GM21367 (cell line): ENCODE measurements at regions not wholly inside any gene's neighbourhood (a gene's known extent, or its start where the extent isn't known, plus 50 kb on each side); places are given as distances from the start of the nearest gene placed in this dataset.
"Not testable (repeated sequence)": the region's sequence is repeated elsewhere in the genome, so short reads cannot be mapped to it uniquely, and the experiment has no call there.

Source experiments
- ATAC-seq: cut with Tn5 transposase; IDR thresholded peaks from one replicate; pipeline ENCODE4 v1.9.1; 2021; ENCODE audit not compliant: unreplicated experiment

DNA sequence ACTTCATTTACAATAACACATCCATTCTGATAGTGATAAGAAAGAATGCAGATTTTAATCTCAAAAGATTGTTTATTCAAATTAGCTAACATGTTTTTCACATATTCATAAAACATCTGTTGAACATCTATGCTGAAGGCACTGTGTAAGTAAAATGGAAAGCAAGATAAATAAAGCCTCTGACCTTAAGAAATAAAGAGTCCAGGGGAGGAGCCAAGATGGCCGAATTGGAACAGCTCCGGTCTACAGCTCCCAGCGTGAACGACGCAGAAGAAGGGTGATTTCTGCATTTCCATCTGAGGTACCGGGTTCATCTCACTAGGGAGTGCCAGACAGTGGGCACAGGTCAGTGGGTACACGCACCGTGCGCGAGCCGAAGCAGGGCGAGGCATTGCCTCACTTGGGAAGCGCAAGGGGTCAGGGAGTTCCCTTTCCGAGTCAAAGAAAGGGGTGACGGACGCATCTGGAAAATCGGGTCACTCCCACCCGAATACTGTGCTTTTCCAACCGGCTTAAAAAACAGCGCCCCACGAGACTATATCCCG lies 336.5 kb downstream of the CETN3 start:
- ATAC-seq, result not testable (repeated sequence)

DNA sequence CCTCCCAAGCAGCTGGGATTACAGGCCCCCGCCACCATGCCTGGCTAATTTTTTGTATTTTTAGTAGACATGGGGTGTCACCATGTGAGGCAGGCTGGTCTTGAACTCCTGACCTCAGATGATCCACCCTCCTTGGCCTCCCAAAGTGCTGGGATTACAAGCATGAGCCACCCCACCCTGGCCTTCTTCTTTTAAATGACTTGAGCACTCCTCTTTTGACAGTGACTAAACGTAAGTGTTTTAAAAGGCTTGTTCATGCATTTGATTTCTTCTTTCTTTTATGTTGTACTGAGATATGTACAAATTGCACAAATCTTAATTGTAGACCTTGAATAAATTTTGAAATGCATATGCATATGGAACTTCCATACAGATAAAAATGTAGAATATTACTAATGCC lies 337.9 kb downstream of the CETN3 start:
- ATAC-seq, result no peak

DNA sequence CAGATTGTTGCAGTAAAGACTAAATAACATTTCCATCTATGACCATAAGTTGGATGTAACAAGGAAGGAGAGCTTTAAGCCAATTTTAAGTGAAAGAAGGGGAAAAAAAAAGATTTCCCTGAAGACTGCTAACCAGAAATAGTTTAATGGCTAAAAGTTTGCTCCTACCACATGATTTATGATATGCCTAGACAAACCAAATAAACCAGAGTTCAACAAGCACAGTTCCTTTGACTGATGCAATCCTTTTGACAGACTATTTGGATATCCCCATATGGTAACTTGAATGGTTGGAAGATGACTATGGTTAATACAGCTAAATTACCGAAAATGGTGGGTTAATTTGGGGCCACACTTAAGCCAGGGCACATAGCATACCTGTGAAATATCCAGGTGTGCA lies 338.5 kb downstream of the CETN3 start:
- ATAC-seq, result no peak

DNA sequence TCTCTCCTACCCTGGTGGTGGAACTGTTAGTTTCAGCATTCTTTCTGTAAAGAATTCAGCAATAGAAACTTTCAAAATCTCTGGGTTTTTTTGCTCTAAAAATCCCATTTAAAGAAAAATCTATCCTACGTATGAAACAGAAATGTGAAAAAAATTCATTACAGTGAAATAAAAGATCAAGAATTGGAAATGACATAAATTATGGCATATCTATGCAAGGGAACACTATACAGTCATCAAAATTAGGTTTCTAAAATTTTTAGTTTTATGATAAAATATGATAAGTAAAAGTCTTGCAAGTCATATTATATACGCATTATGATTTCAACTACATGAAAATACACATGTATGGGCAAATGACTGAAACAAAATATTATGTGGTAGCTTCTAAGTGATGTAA lies 342.6 kb downstream of the CETN3 start:
- no peak for ATAC-seq

DNA sequence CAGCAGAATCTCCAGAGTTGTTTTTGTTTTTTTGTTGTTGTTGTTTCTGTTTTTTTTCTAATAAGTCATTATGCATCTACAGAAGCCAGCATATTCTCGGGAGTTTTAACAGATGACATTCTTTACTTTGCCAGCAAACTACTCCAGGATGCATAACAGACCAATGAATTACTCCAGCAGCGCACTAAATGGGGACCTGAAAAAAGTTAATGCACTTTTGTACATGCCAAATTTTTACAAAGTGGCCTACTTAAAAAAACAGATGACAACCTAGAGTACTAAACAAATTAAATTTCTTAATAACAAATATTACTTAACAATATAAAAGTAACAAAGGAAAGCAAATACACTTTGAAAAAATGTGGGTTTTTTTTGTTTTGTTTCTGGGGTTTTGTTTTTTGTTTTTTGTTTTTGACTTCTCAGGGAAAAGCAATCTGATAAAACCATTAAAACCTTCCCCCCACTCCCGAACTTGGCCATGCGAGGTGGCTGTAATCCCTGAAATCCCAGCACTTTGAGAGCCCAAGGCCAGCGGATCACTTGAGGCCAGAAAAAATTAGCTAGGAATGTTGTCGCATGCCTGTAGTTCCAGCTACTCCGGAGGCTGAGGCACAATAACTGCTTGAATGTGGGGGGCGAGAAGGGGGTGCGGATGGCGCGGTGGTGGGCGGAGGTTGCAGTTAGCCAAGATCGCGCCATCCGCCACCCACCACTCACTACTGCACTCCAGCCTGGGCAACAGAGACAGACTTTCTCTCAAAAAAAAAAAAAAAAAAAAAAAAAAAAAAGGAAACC lies 352.4 kb downstream of the CETN3 start:
- no peak for ATAC-seq

DNA sequence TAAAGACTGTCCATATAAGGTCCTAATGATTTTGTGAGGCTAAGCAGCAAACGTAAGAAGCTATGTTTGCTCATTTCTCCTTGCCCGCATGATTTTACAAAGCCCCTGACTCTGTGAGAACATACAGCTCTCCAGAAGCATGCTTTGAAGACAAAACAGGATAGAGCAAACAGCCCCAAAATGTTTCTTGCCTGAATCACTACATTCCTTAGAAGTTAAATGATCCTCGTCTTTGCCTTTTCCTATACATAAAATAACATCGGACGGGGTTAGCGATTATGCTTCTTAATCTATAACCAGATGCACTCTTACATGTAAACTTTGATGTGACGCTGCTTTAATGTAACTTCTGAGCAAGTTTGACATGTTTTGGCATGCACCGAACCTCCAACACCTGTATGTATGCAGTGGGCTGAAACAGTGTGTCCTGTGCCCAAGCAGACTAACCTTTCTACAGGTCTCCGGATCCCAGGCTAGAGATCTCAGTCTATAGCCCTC lies 353.7 kb downstream of the CETN3 start:
- no peak for ATAC-seq

DNA sequence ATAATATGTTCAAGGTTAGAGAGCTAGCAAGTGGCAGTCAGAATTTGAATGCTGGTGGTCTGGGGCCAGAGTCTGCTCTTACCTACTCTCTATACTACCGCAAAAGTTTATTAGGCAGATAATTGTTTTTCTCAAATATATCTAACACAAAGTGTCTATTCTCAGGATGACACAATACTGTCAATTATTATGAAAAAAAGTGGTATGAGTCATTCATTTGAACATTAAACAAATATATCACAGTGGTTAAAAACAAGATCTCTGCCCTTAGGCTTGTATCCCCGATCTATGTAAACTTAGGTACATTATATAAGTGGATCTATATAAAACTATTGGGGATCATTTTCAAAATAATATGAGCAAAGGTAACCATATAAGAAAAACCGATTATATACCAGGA lies 354.9 kb downstream of the CETN3 start:
- no peak for ATAC-seq

DNA sequence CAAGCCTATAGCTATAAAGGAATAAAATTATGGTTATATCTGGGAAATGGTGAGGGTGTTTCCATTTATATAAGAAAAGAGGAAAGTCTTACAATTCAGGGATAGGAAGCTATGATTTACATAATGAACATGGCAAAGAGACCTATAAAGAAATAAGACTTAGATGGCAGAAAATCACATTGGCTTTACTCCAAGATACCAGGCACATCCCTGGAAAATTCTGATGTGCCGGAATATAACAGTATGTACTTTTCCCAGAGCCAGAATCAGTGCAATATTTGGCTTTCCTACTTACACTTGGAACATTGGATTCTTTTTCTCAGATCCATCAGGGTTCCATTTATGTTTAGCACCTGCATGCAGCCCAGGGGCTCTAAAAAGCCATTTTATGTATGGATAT lies 357.8 kb downstream of the CETN3 start:
- ATAC-seq, result no peak

DNA sequence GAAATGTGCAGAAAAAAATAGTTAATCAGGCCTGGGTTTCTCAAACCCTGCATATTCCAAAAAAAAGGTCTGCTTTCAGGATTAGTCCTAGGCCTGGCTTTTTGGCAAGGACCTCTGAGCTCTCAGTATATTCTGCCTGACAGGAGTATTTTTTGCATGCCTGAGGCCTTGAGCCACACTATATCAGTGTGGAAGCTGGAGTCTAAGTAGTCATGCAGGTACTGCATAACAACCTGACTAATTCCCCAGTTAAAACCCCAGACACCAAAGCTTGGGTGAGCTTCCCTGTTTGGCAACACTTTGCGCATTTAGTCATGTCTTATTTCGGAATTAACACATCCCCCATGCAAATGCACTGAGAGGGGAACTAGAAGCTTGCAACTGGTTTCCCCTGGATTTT lies 359.5 kb downstream of the CETN3 start:
- no peak for ATAC-seq

DNA sequence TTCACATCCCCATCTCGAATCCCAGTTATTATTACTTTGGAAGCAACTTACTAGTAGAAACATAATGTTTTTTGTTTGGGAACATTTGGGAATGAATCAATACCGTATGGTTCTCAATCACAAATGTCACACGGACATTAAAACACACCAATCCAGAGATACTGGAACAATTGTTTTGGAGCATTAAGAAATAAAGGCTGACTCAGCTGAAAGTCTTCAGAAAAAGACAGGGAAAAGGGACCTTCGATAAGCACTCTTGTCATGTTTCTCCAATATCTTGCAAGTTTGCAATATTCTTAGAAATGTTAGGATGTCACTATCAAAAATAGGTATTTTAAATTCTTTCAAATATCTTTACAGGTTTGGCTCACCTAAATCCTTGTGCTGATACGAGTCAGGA lies 362.4 kb downstream of the CETN3 start:
- no peak for ATAC-seq

DNA sequence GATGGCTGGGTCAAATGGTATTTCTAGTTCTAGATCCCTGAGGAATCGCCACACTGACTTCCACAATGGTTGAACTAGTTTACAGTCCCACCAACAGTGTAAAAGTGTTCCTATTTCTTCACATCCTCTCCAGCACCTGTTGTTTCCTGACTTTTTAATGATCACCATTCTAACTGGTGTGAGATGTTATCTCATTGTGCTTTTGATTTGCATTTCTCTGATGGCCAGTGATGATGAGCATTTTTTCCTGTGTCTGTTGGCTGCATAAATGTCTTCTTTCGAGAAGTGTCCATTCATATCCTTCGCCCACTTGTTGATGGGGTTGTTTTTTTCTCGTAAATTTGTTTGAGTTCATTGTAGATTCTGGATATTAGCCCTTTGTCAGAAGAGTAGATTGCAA lies 369.5 kb downstream of the CETN3 start:
- ATAC-seq, result not testable (repeated sequence)

DNA sequence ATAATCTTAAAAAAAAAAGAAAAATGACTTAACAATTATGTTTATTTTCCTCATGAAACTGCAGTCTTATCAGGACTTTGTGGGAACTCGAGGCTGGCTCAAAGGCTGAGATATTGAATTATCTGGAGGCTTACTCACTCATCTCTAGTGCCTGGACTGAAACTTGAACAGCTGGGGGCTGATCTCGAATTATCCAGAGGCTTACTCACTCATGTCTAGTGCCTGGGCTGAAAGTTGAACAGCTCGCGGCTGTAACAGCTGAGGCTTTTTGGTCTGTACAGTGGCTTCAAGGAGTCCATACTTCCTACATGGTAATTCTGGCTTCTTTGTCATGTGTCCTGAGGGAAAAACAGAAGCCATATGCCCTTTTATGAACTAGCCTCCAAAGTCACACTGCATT lies 371.9 kb downstream of the CETN3 start:
- ATAC-seq, result no peak

DNA sequence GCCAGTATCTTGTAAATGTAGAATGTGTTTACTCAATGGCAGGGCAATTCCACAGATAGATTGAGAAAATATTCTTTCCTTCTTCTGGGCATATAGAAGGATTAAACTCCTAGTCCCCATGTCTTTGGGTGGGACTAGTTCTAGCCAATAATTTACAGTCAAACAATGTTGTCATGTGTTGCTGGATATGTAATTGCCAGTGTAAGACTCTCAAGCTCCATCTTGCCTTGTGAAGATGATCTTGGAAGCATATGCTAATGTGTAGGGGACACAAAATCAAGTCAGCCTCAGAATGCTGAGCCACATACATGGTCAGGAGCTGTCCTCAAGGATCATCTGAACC lies 386.9 kb downstream of the CETN3 start:
- ATAC-seq, result no peak

DNA sequence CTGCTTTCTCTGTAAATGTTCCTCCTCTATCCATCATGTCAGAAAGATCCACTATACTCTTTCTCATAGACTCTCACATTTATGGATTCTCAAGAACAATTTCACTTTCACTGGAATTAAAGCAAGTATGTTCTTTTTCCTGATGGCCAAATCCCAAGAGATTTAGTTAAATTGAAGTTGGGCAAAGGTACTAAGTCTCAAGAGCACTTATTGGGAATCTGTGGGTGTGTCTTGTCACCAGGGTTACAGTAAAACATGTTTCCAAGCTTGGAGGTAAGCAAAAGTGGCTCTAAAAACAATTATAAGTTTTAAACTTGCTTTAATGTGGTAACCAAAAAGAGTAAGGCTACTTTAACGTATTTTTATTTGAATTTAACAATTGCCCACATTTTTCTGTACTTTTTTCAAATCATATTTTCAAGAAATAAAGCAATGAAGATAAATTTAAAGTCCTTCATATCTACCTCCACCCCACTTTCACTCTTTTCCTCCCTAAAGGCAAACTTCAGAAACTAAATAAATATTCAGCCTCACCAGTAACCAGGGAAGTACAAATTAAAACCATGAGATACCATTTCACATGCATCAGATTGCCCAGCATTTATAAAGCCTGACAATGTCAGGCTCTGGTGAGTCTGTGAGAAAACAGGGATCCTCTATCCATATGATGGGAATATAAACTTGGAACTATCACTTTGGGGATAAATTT lies 387.4 kb downstream of the CETN3 start:
- no peak for ATAC-seq

DNA sequence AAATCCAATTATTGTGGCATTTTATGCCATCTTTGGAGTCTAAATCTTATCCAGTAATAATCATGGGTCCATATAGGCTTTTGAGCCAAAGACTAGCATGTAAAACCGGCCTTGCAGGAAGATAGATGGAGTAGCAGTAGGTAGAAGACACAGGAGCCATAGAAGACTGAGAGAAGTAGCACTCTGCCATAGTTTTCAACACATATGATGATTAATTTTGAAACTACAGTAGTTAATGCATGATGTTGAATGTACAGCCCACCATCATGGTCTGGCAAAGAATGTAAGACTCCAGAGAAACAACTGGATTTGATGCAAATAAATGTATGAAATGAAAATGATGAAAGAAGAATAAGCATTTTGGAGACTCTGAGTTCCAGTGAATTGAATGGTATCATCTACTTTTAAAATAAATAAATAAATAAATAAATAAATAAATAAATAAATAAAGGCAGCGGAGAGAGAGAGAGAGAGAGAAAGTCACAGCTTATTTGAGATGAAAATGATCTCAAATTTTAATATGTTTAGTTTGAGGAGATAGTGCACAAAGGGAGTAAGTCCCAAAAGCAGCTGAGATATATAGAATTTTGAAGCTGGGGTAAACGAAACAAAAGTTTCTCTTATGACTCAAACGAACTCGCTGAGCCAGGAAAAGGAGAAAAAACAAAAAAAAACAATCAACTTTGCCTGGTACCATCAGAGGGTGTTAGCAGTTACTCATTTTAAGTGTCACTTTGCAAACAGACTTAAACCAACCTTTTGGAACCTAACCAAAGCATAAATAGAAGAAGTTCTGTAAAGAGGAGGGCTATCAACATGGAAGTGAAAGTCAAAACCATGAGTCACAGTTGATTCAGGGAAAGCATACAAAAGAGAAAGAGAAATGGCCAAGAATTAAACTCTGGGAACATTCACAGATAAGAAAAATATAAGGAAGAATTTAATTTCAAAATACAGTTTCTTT lies 388.7 kb downstream of the CETN3 start:
- ATAC-seq, result peak; percentile 96

DNA sequence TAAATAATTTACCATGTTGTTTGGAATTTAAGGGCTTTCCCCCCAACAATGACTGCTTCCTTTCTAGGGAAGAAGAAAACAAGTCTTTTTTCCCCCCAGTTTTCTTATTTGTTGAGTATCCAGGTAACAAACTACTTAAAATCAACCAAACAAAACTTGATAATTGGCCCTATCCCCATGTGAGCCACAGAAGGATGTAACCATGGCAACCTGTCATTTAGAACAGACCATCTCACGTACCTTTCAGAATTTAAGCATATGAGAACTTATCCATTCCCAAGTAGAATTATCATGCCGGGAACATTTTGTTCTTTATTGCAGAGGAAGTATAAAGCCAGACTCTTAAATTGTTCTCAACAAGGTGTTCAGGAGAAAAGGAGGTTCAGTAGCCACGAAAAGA lies 392.3 kb downstream of the CETN3 start:
- no peak for ATAC-seq

DNA sequence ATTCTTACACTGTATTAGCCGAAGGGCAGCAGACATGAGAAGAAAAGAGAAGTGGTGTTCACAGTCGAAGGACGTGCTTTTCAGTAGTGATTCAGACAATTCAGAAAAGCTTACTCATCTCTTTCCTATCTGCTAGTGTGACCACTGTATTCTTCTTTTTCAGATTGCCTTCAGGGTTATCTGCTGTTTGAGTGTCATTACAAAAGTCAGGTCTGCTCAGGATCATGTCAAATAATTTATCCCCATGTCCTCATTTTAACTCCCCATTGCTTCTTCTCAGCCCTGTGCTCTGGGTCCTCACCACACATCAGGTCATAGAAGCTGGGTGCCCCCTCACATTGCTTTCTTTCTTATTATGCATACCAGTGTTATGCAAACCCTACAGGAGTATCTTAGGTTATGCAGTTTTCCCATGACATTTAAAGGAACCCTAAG lies 394.0 kb downstream of the CETN3 start:
- ATAC-seq, result peak; percentile 82

DNA sequence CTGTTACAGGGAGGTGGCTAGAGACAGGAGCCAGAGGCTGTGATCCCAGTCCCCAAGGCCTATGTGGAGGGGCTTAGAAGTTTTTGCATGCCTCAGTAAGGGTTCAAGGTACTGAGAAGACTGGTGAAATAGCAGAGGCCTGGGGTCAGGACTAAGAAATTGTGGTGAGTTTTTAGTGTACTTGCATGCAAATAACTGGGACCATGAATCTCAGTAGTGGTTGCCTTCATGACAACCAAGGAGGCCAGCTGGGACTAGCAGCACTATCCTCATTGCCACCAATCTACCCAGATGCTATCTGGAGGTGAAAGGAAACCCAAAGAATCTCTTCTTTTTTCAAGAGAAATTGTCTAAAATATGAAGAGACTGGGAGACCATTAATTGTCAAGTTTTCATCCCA lies 395.1 kb downstream of the CETN3 start:
- peak; percentile 85 for ATAC-seq

DNA sequence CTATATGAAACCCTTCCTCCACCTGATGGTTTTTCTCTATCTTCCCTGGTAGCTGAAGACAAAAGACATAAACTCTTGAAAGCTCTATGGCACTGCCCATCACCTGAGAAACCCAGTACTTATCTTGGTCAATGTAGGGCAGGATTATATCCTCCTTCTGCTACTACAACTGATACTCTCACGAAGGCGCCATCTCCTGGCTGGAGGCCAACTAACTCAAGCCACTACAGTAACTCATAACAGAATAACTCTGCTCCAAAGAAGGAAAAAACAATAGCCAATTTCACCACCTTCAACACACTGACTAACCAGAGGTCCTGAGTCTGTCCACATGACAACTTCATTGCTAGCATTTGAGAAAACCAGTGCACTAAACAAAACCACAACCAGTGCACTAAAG lies 409.2 kb downstream of the CETN3 start:
- no peak for ATAC-seq

DNA sequence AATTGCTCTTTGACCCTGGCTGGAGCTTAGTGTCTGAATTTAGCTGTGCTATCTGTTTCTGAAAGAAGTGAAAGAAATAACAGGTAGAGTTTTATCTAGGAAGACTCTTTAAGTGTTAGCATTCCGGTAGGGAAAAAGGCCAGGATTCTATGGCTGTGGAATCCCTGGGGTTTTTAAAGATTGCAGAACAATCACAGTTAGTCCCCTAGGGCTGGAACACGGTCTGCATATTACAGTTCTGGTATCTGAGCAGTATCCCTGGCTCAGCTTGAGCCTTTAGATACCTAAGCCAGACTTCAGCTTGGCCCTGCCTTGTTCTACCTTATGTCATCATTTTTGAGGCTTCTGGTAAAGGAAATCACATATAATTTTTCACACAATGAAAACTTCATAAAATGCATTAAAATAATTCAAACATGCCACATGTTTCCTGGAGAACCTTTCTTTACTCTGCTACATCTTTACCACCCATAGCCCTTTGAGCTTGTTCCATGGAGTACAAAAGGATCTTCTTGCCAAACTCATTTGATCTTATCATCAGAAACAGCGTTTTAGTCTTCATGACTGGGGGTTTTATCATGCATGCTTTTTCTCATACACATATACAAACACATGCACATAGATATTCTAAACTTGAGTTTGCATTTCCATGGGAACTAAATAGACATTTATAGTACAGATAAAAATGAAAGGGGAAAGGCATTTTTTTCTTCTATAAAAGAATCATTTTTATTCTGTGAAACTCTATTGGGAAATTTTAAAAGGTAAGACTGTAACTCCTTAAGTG lies 410.8 kb downstream of the CETN3 start:
- no peak for ATAC-seq
